Caco-2 (cell line): ENCODE measurements at regions not wholly inside any gene's neighbourhood (a gene's known extent, or its start where the extent isn't known, plus 50 kb on each side); places are given as distances from the start of the nearest gene placed in this dataset.

Experiments used
- BruUV-seq: library from RNA; stranded (reverse); fragments of 400-500 nt; replicated peaks from 2 replicates; lab custom pipeline; 2021; lab: Mats Ljungman, UMichigan
- CTCF ChIA-PET: fragments of 300-600 bp; sonication (Branson Sonifier 250); formaldehyde crosslinking; loops from one replicate; lab custom pipeline; 2022; ENCODE audit warnings: antibody characterized with exemption; lab: Charles Lee
- POLR2A ChIA-PET: fragments of 300-600 bp; sonication (Branson Sonifier 250); formaldehyde crosslinking; loops from one replicate; lab custom pipeline; 2022; ENCODE audit warnings: antibody characterized with exemption; lab: Charles Lee
- DNase-seq, 2 experiments: peaks; one replicate each; pipeline versions ENCODE4 v3.0.0 to v3.0.0-alpha.2; 2020 to 2022
- H3K27me3 ChIP-seq: replicated peaks from 2 replicates; pipeline ENCODE4 v1.6.0; 2011; ENCODE audit warnings: low read length; ENCODE audit not compliant: control insufficient read depth, insufficient read depth
- H3K36me3 ChIP-seq: 2 replicates; pipeline ENCODE4 v1.5.1; 2011; ENCODE audit warnings: low read length; ENCODE audit not compliant: control insufficient read depth, insufficient read depth
- H3K4me1 ChIP-seq: fragments of 250-450 bp; sonication (Bioruptor Pico); 2 replicates; pipeline ENCODE4 v1.5.1; 2020; ENCODE audit warnings: mild to moderate bottlenecking
- H3K4me3 ChIP-seq: 2 replicates; pipeline ENCODE4 v1.5.1; 2011; ENCODE audit warnings: low read depth, mild to moderate bottlenecking, control low read depth, low read length
- H3K9me3 ChIP-seq: fragments of 250-450 bp; sonication (Bioruptor Pico); 2 replicates; pipeline ENCODE4 v1.5.1; 2020; ENCODE audit warnings: mild to moderate bottlenecking, moderate library complexity
- H3K27ac Mint-ChIP-seq: one replicate; pipeline ENCODE4 v1.8.0; 2022; ENCODE audit warnings: mixed read lengths; ENCODE audit not compliant: unreplicated experiment
- H3K27me3 Mint-ChIP-seq: one replicate; pipeline ENCODE4 v1.8.0; 2022; ENCODE audit warnings: mixed read lengths; ENCODE audit not compliant: insufficient read depth, unreplicated experiment
- H3K36me3 Mint-ChIP-seq: one replicate; pipeline ENCODE4 v1.8.0; 2022; ENCODE audit warnings: mild to moderate bottlenecking, mixed read lengths; ENCODE audit not compliant: insufficient read depth, unreplicated experiment
- H3K4me1 Mint-ChIP-seq: one replicate; pipeline ENCODE4 v1.8.0; 2022; ENCODE audit warnings: low read depth, mixed read lengths; ENCODE audit not compliant: unreplicated experiment
- H3K4me3 Mint-ChIP-seq: one replicate; pipeline ENCODE4 v1.8.0; 2022; ENCODE audit warnings: mild to moderate bottlenecking, moderate library complexity, mixed read lengths; ENCODE audit not compliant: unreplicated experiment
- H3K9me3 Mint-ChIP-seq: one replicate; pipeline ENCODE4 v1.8.0; 2022; ENCODE audit warnings: mixed read lengths; ENCODE audit not compliant: unreplicated experiment
- intact Hi-C: fragments of 100-400 bp; cut with micrococcal nuclease; formaldehyde crosslinking; loops from one replicate; pipeline ENCODE4 v1.10.0; 2022; ENCODE audit not compliant: unreplicated experiment
- TF ChIP-seq, protein P1 (sequence below), 2 experiments: fragments of 200-600 bp in 1 of 2; IDR thresholded peaks; 1 replicate in 1 of 2; 2 replicates in 1 of 2; pipeline versions ENCODE4 v1.5.1 to v1.8.0; 2011 to 2022; ENCODE audit warnings: antibody characterized with exemption in 1 of 2, control low read depth in 1 of 2, inconsistent platforms in 1 of 2, low read depth in 1 of 2, low read length in 1 of 2, mild to moderate bottlenecking in 1 of 2, moderate library complexity in 1 of 2; ENCODE audit not compliant: insufficient read depth in 1 of 2, severe bottlenecking in 1 of 2, unreplicated experiment in 1 of 2

DNA sequence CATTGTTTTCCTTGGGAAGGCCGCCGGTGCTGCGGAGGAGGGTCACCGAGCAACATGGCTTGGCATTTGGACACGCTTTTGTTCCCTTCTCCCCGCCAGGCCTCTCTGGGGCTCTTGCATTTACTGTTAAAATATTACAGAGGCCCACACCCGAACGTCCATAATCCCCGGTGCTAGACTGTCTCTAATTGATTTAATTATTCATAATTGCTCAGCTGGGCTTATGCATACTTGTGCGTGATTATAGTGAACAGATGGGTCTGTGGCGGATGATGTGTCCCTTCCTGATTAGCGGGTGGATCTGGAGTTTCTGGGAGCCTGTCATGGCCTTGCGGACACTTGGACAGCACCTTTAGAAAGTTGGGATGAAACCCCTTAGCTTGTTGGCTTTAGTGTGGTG is 100.2 kb upstream of the MSX1 start:
- Histone ChIP-seq H3K36me3 (no peaks in the 10 kb centered on the region), H3K4me1 (no peaks in the 10 kb centered on the region), H3K27me3 (no peaks in the 10 kb centered on the region), H3K4me3 (no peak overlapping the region), H3K9me3 (no peaks in the 10 kb centered on the region)
- no peak for DNase-seq
- H3K4me1 Mint-ChIP-seq: no peaks in the 10 kb centered on the region
- no peaks in the 10 kb centered on the region for H3K9me3 Mint-ChIP-seq
- no peaks in the 10 kb centered on the region for H3K36me3 Mint-ChIP-seq
- intact Hi-C loops: loop anchor here (10.0 kb wide), 1 partner anchor 274 kb away; no protein-coding TSS in a partner anchor
- no peak overlapping the region for H3K27ac Mint-ChIP-seq
- BruUV-seq: no TSS peak
- POLR2A ChIA-PET: no interaction called here
- H3K27me3 Mint-ChIP-seq: no peaks in the 10 kb centered on the region
- H3K4me3 Mint-ChIP-seq: no peak overlapping the region
- CTCF ChIA-PET: no interaction called here
- TF ChIP-seq, protein P1, sequence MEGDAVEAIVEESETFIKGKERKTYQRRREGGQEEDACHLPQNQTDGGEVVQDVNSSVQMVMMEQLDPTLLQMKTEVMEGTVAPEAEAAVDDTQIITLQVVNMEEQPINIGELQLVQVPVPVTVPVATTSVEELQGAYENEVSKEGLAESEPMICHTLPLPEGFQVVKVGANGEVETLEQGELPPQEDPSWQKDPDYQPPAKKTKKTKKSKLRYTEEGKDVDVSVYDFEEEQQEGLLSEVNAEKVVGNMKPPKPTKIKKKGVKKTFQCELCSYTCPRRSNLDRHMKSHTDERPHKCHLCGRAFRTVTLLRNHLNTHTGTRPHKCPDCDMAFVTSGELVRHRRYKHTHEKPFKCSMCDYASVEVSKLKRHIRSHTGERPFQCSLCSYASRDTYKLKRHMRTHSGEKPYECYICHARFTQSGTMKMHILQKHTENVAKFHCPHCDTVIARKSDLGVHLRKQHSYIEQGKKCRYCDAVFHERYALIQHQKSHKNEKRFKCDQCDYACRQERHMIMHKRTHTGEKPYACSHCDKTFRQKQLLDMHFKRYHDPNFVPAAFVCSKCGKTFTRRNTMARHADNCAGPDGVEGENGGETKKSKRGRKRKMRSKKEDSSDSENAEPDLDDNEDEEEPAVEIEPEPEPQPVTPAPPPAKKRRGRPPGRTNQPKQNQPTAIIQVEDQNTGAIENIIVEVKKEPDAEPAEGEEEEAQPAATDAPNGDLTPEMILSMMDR (IDR thresholded peaks at IDR 0.05; ENCODE audit: insufficient read depth in 1 of 2, low read depth in 1 of 2, low read length in 1 of 2, severe bottlenecking in 1 of 2, unreplicated experiment in 1 of 2): no peak

DNA sequence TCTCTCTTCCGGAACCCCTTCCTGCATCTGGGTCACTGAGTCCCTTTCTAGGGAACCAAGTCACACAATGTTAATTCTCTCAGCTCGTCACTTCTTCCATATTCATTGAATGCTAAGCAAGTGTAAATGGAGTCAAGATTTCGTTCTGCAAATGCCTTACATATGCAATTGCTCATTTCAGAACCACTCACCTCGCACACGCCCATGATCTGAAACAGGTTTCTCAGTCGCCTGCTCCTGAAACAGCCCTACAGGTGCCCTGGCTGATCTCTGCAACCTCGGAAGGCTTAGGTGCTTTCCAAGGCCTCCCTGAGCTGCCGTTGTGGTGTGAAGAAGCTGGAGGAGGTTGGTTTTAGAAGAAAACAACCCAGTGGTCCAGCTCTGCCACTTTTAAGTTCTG is 100.8 kb upstream of the MSX1 start:
- Mint-ChIP-seq H3K9me3 (no peaks in the 10 kb centered on the region), H3K4me1 (no peaks in the 10 kb centered on the region), H3K27me3 (no peaks in the 10 kb centered on the region), H3K27ac (no peak overlapping the region), H3K4me3 (no peak overlapping the region), H3K36me3 (no peaks in the 10 kb centered on the region)
- Histone ChIP-seq H3K9me3 (no peaks in the 10 kb centered on the region), H3K4me1 (no peaks in the 10 kb centered on the region), H3K36me3 (no peaks in the 10 kb centered on the region), H3K27me3 (no peaks in the 10 kb centered on the region), H3K4me3 (no peak overlapping the region)
- POLR2A ChIA-PET: no interaction called here
- intact Hi-C loops: loop anchor here (10.0 kb wide), 1 partner anchor 274 kb away; no protein-coding TSS in a partner anchor
- TF ChIP-seq, protein P1 (IDR thresholded peaks at IDR 0.05; ENCODE audit: insufficient read depth in 1 of 2, low read depth in 1 of 2, low read length in 1 of 2, severe bottlenecking in 1 of 2, unreplicated experiment in 1 of 2): no peak
- CTCF ChIA-PET: no interaction called here
- BruUV-seq: no TSS peak
- no peak for DNase-seq

DNA sequence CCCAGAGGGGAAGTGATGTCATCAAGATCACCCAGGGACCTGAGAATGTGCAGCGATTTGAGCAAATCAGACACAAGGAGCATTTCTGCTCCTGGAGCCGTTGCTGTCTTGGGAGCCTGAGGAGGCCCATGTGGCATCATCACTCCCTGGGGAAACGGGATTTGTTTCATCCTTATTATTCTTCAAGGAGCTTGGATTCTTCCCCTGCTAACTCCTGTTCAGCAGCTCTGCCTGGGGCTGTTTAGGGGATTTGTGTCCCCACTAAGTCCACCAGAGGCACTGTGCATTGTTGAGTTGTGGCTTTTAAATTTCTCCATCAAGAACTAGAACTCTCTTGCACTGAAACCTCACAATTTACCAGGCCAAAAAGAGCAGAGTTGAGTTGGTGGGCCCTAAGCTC is 104.2 kb upstream of the MSX1 start:
- Histone ChIP-seq H3K4me1 (no peaks in the 10 kb centered on the region; the same call in 1 of the 2 replicates), H3K9me3 (no peaks in the 10 kb centered on the region), H3K36me3 (no peaks in the 10 kb centered on the region), H3K4me3 (no peak overlapping the region), H3K27me3 (no peaks in the 10 kb centered on the region)
- intact Hi-C loops: loop anchor here (10.0 kb wide), 1 partner anchor 271 kb away; no protein-coding TSS in a partner anchor
- Mint-ChIP-seq H3K9me3 (no peaks in the 10 kb centered on the region), H3K36me3 (no peaks in the 10 kb centered on the region), H3K27ac (no peak overlapping the region), H3K27me3 (no peaks in the 10 kb centered on the region), H3K4me1 (no peaks in the 10 kb centered on the region), H3K4me3 (no peak overlapping the region)
- TF ChIP-seq, protein P1 (IDR thresholded peaks at IDR 0.05; ENCODE audit: insufficient read depth in 1 of 2, low read depth in 1 of 2, low read length in 1 of 2, severe bottlenecking in 1 of 2, unreplicated experiment in 1 of 2): no peak
- ChIA-PET CTCF (no interaction called here), POLR2A (no interaction called here)
- BruUV-seq: no TSS peak
- DNase-seq: no peak
